OCI-LY3 (cell line): ENCODE measurements at regions not wholly inside any gene's neighbourhood (a gene's known extent, or its start where the extent isn't known, plus 50 kb on each side); places are given as distances from the start of the nearest gene placed in this dataset.

Experiments used
- EZH2phosphoT487 ChIP-seq: fragments of 200-600 bp; shearing (Covaris generic); IDR thresholded peaks from 2 replicates; pipeline ENCODE4 v1.6.1; 2018; ENCODE audit warnings: antibody characterized with exemption, mixed run types, low read depth
- TF ChIP-seq, protein P1 (sequence below): fragments of 200-600, 300-600 bp; sonication (generic); IDR thresholded peaks from 2 replicates; pipeline ENCODE4 v1.5.1; 2014; ENCODE audit warnings: antibody characterized with exemption, low read length, low read depth

DNA sequence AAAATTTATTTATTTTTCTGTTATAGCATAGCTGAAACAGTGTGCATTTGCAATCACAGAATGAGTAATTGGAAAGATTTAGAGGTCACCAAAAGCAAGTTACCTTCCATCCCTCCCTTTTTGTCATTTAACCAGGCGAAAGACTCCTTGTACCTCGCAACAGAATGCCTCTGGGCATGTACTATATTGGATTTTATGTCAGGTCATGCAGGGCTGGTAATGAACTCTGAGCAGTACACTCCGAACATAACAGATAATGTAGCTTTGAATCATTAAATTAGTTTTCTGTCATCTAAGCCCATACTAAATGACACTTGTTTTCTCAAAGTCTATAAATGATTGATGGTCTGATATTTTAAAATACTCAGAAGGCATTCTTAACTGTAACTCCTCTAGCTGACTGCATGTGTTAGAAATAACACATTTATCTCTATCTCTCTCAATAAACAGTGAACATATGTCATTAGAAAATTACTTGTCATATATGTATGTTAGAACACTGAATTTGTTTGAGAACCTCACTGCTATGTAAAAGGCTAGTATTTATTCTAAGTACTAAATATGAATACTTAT lies 541.2 kb downstream of the CDH10 start:
- TF ChIP-seq, protein P1, sequence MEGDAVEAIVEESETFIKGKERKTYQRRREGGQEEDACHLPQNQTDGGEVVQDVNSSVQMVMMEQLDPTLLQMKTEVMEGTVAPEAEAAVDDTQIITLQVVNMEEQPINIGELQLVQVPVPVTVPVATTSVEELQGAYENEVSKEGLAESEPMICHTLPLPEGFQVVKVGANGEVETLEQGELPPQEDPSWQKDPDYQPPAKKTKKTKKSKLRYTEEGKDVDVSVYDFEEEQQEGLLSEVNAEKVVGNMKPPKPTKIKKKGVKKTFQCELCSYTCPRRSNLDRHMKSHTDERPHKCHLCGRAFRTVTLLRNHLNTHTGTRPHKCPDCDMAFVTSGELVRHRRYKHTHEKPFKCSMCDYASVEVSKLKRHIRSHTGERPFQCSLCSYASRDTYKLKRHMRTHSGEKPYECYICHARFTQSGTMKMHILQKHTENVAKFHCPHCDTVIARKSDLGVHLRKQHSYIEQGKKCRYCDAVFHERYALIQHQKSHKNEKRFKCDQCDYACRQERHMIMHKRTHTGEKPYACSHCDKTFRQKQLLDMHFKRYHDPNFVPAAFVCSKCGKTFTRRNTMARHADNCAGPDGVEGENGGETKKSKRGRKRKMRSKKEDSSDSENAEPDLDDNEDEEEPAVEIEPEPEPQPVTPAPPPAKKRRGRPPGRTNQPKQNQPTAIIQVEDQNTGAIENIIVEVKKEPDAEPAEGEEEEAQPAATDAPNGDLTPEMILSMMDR = no peak
- no peak for TF ChIP-seq EZH2phosphoT487
